Muscle layer of duodenum (tissue), 2 donors: ENCODE measurements at regions not wholly inside any gene's neighbourhood (a gene's known extent, or its start where the extent isn't known, plus 50 kb on each side); places are given as distances from the start of the nearest gene placed in this dataset.

ENCODE experiments used
- H3K27ac ChIP-seq: one replicate; pipeline ENCODE4 v1.7.0; 2013; ENCODE audit warnings: mild to moderate bottlenecking, low read length
- H3K27me3 ChIP-seq: one replicate; pipeline ENCODE4 v1.7.0; 2013; ENCODE audit warnings: low read depth, mild to moderate bottlenecking, control low read depth, low read length
- H3K36me3 ChIP-seq, 2 donors: one replicate each; pipeline ENCODE4 v1.7.0; 2013; ENCODE audit warnings: low read length in 2 of 2, control low read depth in 1 of 2, mild to moderate bottlenecking in 1 of 2; ENCODE audit not compliant: insufficient read depth in 2 of 2, control insufficient read depth in 1 of 2
- H3K4me1 ChIP-seq, 2 donors: one replicate each; pipeline ENCODE4 v1.7.0; 2013; ENCODE audit warnings: low read length in 2 of 2, mild to moderate bottlenecking in 2 of 2, control low read depth in 1 of 2, moderate library complexity in 1 of 2; ENCODE audit not compliant: insufficient read depth in 2 of 2, control insufficient read depth in 1 of 2
- H3K4me3 ChIP-seq, 2 donors: one replicate each; pipeline ENCODE4 v1.7.0; 2013; ENCODE audit warnings: low read length in 2 of 2, low read depth in 1 of 2, mild to moderate bottlenecking in 1 of 2
- H3K9me3 ChIP-seq, 2 donors: one replicate each; pipeline ENCODE4 v1.7.0; 2013; ENCODE audit warnings: low read length in 2 of 2, control low read depth in 1 of 2, mild to moderate bottlenecking in 1 of 2; ENCODE audit not compliant: control insufficient read depth in 1 of 2
- donor health status: healthy.

- no peaks in the 10 kb centered on the region for H3K9me3 ChIP-seq
- no peaks in the 10 kb centered on the region for H3K36me3 ChIP-seq
- H3K27ac ChIP-seq = no peak overlapping the region
- H3K27me3 ChIP-seq = no peaks in the 10 kb centered on the region
- peaks cover 0 to 4% of the 10 kb centered on the region in 2 donors for H3K4me1 ChIP-seq
- H3K4me3 ChIP-seq = no peak overlapping the region
Measured at GRCh38 chr6:166779963-166780683, 153.1 kb upstream of the RPS6KA2 start.

- H3K4me3 ChIP-seq = no peak overlapping the region
- no peaks in the 10 kb centered on the region for H3K27me3 ChIP-seq
- peaks cover 0 to 4% of the 10 kb centered on the region in 2 donors for H3K4me1 ChIP-seq
- H3K27ac ChIP-seq = no peak overlapping the region
- H3K36me3 ChIP-seq = no peaks in the 10 kb centered on the region
- H3K9me3 ChIP-seq = no peaks in the 10 kb centered on the region
Measured at GRCh38 chr6:166779381-166779780, 152.3 kb upstream of the RPS6KA2 start.

- Histone ChIP-seq H3K36me3 (no peaks in the 10 kb centered on the region), H3K9me3 (no peaks in the 10 kb centered on the region), H3K27me3 (no peaks in the 10 kb centered on the region), H3K4me1 (peaks cover 0 to 4% of the 10 kb centered on the region in 2 donors), H3K4me3 (no peak overlapping the region), H3K27ac (no peak overlapping the region)
Measured at GRCh38 chr6:166778776-166779175, 151.7 kb upstream of the RPS6KA2 start.

- no peaks in the 10 kb centered on the region for H3K27me3 ChIP-seq
- no peak overlapping the region for H3K27ac ChIP-seq
- no peaks in the 10 kb centered on the region for H3K36me3 ChIP-seq
- H3K4me3 ChIP-seq = no peak overlapping the region
- H3K9me3 ChIP-seq = no peaks in the 10 kb centered on the region
- peaks cover 0 to 4% of the 10 kb centered on the region in 2 donors for H3K4me1 ChIP-seq
Measured at GRCh38 chr6:166778046-166778445, 151.0 kb upstream of the RPS6KA2 start.

GRCh38 chr6:166777096-166777630 is 150.1 kb upstream of the RPS6KA2 start:
- H3K4me3 ChIP-seq = no peak overlapping the region
- no peaks in the 10 kb centered on the region for H3K9me3 ChIP-seq
- H3K36me3 ChIP-seq = no peaks in the 10 kb centered on the region
- no peak overlapping the region for H3K27ac ChIP-seq
- H3K27me3 ChIP-seq = no peaks in the 10 kb centered on the region
- peaks cover 0 to 4% of the 10 kb centered on the region in 2 donors for H3K4me1 ChIP-seq

- Histone ChIP-seq H3K4me1 (peaks cover 0 to 4% of the 10 kb centered on the region in 2 donors), H3K27ac (no peak overlapping the region), H3K27me3 (no peaks in the 10 kb centered on the region), H3K36me3 (no peaks in the 10 kb centered on the region), H3K9me3 (no peaks in the 10 kb centered on the region), H3K4me3 (no peak overlapping the region)
Measured at GRCh38 chr6:166776571-166776970, 149.5 kb upstream of the RPS6KA2 start.

GRCh38 chr6:166775923-166776220 is 148.8 kb upstream of the RPS6KA2 start:
- Histone ChIP-seq H3K36me3 (no peaks in the 10 kb centered on the region), H3K27ac (no peak overlapping the region), H3K4me1 (peaks cover 0 to 4% of the 10 kb centered on the region in 2 donors), H3K27me3 (no peaks in the 10 kb centered on the region), H3K4me3 (no peak overlapping the region), H3K9me3 (no peaks in the 10 kb centered on the region)

- Histone ChIP-seq H3K4me1 (peaks cover 0 to 4% of the 10 kb centered on the region in 2 donors), H3K9me3 (no peaks in the 10 kb centered on the region), H3K27me3 (no peaks in the 10 kb centered on the region), H3K4me3 (no peak overlapping the region), H3K36me3 (no peaks in the 10 kb centered on the region), H3K27ac (no peak overlapping the region)
Measured at GRCh38 chr6:166775180-166775922, 148.3 kb upstream of the RPS6KA2 start.

GRCh38 chr6:166774770-166775169 is 147.7 kb upstream of the RPS6KA2 start:
- H3K4me1 ChIP-seq = peaks cover 0 to 4% of the 10 kb centered on the region in 2 donors
- no peak overlapping the region for H3K27ac ChIP-seq
- H3K4me3 ChIP-seq = no peak overlapping the region
- no peaks in the 10 kb centered on the region for H3K36me3 ChIP-seq
- no peaks in the 10 kb centered on the region for H3K9me3 ChIP-seq
- no peaks in the 10 kb centered on the region for H3K27me3 ChIP-seq

GRCh38 chr6:166774292-166774691 is 147.2 kb upstream of the RPS6KA2 start:
- H3K27ac ChIP-seq = no peak overlapping the region
- no peak overlapping the region for H3K4me3 ChIP-seq
- H3K4me1 ChIP-seq = peaks cover 0 to 4% of the 10 kb centered on the region in 2 donors
- no peaks in the 10 kb centered on the region for H3K27me3 ChIP-seq
- H3K36me3 ChIP-seq = no peaks in the 10 kb centered on the region
- H3K9me3 ChIP-seq = no peaks in the 10 kb centered on the region

GRCh38 chr6:166772518-166772917 is 145.5 kb upstream of the RPS6KA2 start:
- H3K27me3 ChIP-seq = no peaks in the 10 kb centered on the region
- no peak overlapping the region for H3K4me3 ChIP-seq
- H3K4me1 ChIP-seq = peaks cover 0 to 4% of the 10 kb centered on the region in 2 donors
- H3K9me3 ChIP-seq = no peaks in the 10 kb centered on the region
- no peaks in the 10 kb centered on the region for H3K36me3 ChIP-seq
- H3K27ac ChIP-seq = no peak overlapping the region
